Muscle layer of duodenum (tissue), 2 donors: ENCODE measurements at regions not wholly inside any gene's neighbourhood (a gene's known extent, or its start where the extent isn't known, plus 50 kb on each side); places are given as distances from the start of the nearest gene placed in this dataset.

Experiments used
- H3K27ac ChIP-seq: one replicate; pipeline ENCODE4 v1.7.0; 2013; ENCODE audit warnings: mild to moderate bottlenecking, low read length
- H3K27me3 ChIP-seq: one replicate; pipeline ENCODE4 v1.7.0; 2013; ENCODE audit warnings: low read depth, mild to moderate bottlenecking, control low read depth, low read length
- H3K36me3 ChIP-seq, 2 donors: one replicate each; pipeline ENCODE4 v1.7.0; 2013; ENCODE audit warnings: low read length in 2 of 2, control low read depth in 1 of 2, mild to moderate bottlenecking in 1 of 2; ENCODE audit not compliant: insufficient read depth in 2 of 2, control insufficient read depth in 1 of 2
- H3K4me1 ChIP-seq, 2 donors: one replicate each; pipeline ENCODE4 v1.7.0; 2013; ENCODE audit warnings: low read length in 2 of 2, mild to moderate bottlenecking in 2 of 2, control low read depth in 1 of 2, moderate library complexity in 1 of 2; ENCODE audit not compliant: insufficient read depth in 2 of 2, control insufficient read depth in 1 of 2
- H3K4me3 ChIP-seq, 2 donors: one replicate each; pipeline ENCODE4 v1.7.0; 2013; ENCODE audit warnings: low read length in 2 of 2, low read depth in 1 of 2, mild to moderate bottlenecking in 1 of 2
- H3K9me3 ChIP-seq, 2 donors: one replicate each; pipeline ENCODE4 v1.7.0; 2013; ENCODE audit warnings: low read length in 2 of 2, control low read depth in 1 of 2, mild to moderate bottlenecking in 1 of 2; ENCODE audit not compliant: control insufficient read depth in 1 of 2
- donor health status: healthy.

- H3K27me3 ChIP-seq, result no peaks in the 10 kb centered on the region
- H3K9me3 ChIP-seq, result no peaks in the 10 kb centered on the region
- H3K27ac ChIP-seq, result no peak overlapping the region
- H3K4me1 ChIP-seq, result no peaks in the 10 kb centered on the region
- no peak overlapping the region for H3K4me3 ChIP-seq
- no peaks in the 10 kb centered on the region for H3K36me3 ChIP-seq
These were observed 878.9 kb upstream of the RBFOX1 start for GRCh38 chr16:6453742-6454141.

GRCh38 chr16:6447021-6447790 lies 885.4 kb upstream of the RBFOX1 start:
- no peaks in the 10 kb centered on the region for H3K4me1 ChIP-seq
- H3K27ac ChIP-seq, result no peak overlapping the region
- H3K9me3 ChIP-seq, result no peaks in the 10 kb centered on the region
- H3K27me3 ChIP-seq, result no peaks in the 10 kb centered on the region
- no peaks in the 10 kb centered on the region for H3K36me3 ChIP-seq
- no peak overlapping the region for H3K4me3 ChIP-seq

- Histone ChIP-seq H3K27me3 (no peaks in the 10 kb centered on the region), H3K4me3 (no peak overlapping the region), H3K36me3 (no peaks in the 10 kb centered on the region), H3K27ac (no peak overlapping the region), H3K9me3 (no peaks in the 10 kb centered on the region), H3K4me1 (no peaks in the 10 kb centered on the region)
These were observed 886.3 kb upstream of the RBFOX1 start for GRCh38 chr16:6446370-6446769.

GRCh38 chr16:6439129-6439528 lies 893.5 kb upstream of the RBFOX1 start:
- no peaks in the 10 kb centered on the region for H3K9me3 ChIP-seq
- H3K4me1 ChIP-seq, result no peaks in the 10 kb centered on the region
- no peak overlapping the region for H3K4me3 ChIP-seq
- no peaks in the 10 kb centered on the region for H3K36me3 ChIP-seq
- no peak overlapping the region for H3K27ac ChIP-seq
- no peaks in the 10 kb centered on the region for H3K27me3 ChIP-seq

GRCh38 chr16:6428861-6429260 lies 903.8 kb upstream of the RBFOX1 start:
- H3K27me3 ChIP-seq, result no peaks in the 10 kb centered on the region

GRCh38 chr16:6427621-6428020 lies 905.0 kb upstream of the RBFOX1 start:
- H3K27me3 ChIP-seq, result no peaks in the 10 kb centered on the region
- H3K36me3 ChIP-seq, result no peaks in the 10 kb centered on the region
- H3K4me1 ChIP-seq, result no peaks in the 10 kb centered on the region
- no peak overlapping the region for H3K4me3 ChIP-seq
- no peak overlapping the region for H3K27ac ChIP-seq
- peaks cover 0 to 9% of the 10 kb centered on the region in 2 donors for H3K9me3 ChIP-seq

More at GRCh38 chr16:6428861-6429260, 903.8 kb upstream of the RBFOX1 start:
- Histone ChIP-seq H3K36me3 (no peaks in the 10 kb centered on the region), H3K4me1 (no peaks in the 10 kb centered on the region), H3K9me3 (peaks cover 0 to 3% of the 10 kb centered on the region in 2 donors), H3K27ac (no peak overlapping the region), H3K4me3 (no peak overlapping the region)

- H3K27me3 ChIP-seq, result no peaks in the 10 kb centered on the region
- H3K4me1 ChIP-seq, result no peaks in the 10 kb centered on the region
- no peak overlapping the region for H3K27ac ChIP-seq
- H3K9me3 ChIP-seq, result peaks cover 0 to 11% of the 10 kb centered on the region in 2 donors
- no peaks in the 10 kb centered on the region for H3K36me3 ChIP-seq
- no peak overlapping the region for H3K4me3 ChIP-seq
These were observed 925.0 kb upstream of the RBFOX1 start for GRCh38 chr16:6407596-6407995.

- Histone ChIP-seq H3K27ac (no peak overlapping the region), H3K27me3 (no peaks in the 10 kb centered on the region), H3K36me3 (no peaks in the 10 kb centered on the region), H3K4me1 (no peaks in the 10 kb centered on the region), H3K4me3 (no peak overlapping the region), H3K9me3 (peaks cover 0 to 11% of the 10 kb centered on the region in 2 donors)
These were observed 926.6 kb upstream of the RBFOX1 start for GRCh38 chr16:6406028-6406427.

- Histone ChIP-seq H3K9me3 (no peaks in the 10 kb centered on the region), H3K36me3 (no peaks in the 10 kb centered on the region), H3K4me1 (no peaks in the 10 kb centered on the region)
These were observed 949.7 kb upstream of the RBFOX1 start for GRCh38 chr16:6382924-6383459.

GRCh38 chr16:6381896-6382295 lies 950.7 kb upstream of the RBFOX1 start:
- no peaks in the 10 kb centered on the region for H3K9me3 ChIP-seq
- no peaks in the 10 kb centered on the region for H3K27me3 ChIP-seq
- no peaks in the 10 kb centered on the region for H3K36me3 ChIP-seq
- H3K4me3 ChIP-seq, result no peak overlapping the region
- H3K27ac ChIP-seq, result no peak overlapping the region
- H3K4me1 ChIP-seq, result no peaks in the 10 kb centered on the region

More at GRCh38 chr16:6382924-6383459, 949.7 kb upstream of the RBFOX1 start:
- no peak overlapping the region for H3K27ac ChIP-seq
- no peak overlapping the region for H3K4me3 ChIP-seq
- no peaks in the 10 kb centered on the region for H3K27me3 ChIP-seq

GRCh38 chr16:6377956-6378355 lies 954.7 kb upstream of the RBFOX1 start:
- H3K4me1 ChIP-seq, result no peaks in the 10 kb centered on the region
- H3K36me3 ChIP-seq, result no peaks in the 10 kb centered on the region
- no peaks in the 10 kb centered on the region for H3K9me3 ChIP-seq
- H3K27me3 ChIP-seq, result no peaks in the 10 kb centered on the region
- H3K27ac ChIP-seq, result no peak overlapping the region
- no peak overlapping the region for H3K4me3 ChIP-seq
